ENCODE measurements at regions not wholly inside any gene's neighbourhood (a gene's known extent, or its start where the extent isn't known, plus 50 kb on each side); places are given as distances from the start of the nearest gene placed in this dataset.

- no peak overlapping the region for H2AFZ ChIP-seq (ENCODE audit: low read length)
- no peaks in the 10 kb centered on the region for H3K9me3 ChIP-seq (ENCODE audit: insufficient read depth in 2 of 2, low read depth in 1 of 2, low read length in 1 of 2)
- no peak overlapping the region for H4K8ac ChIP-seq (ENCODE audit: extremely low read depth, insufficient read depth, low read length)
- no peak overlapping the region for H2BK5ac ChIP-seq (ENCODE audit: low read depth, low read length)
- no peaks in the 10 kb centered on the region for H3K23me2 ChIP-seq (ENCODE audit: low read depth, low read length)
- H3K56ac ChIP-seq (replicated peaks; ENCODE audit: insufficient read length, low read depth, low read length): no peak overlapping the region
- no peaks in the 10 kb centered on the region for H3K36me3 ChIP-seq (ENCODE audit: control insufficient read depth in 2 of 4, insufficient read depth in 4 of 4, low read length in 3 of 4)
- no peak overlapping the region for H3K14ac ChIP-seq (ENCODE audit: insufficient read length)
- no peaks in the 10 kb centered on the region for H4K20me1 ChIP-seq (replicated peaks in 1 of 2; ENCODE audit: control insufficient read depth in 1 of 2, insufficient read depth in 2 of 2, low read length in 2 of 2)
- H3K27ac ChIP-seq (ENCODE audit: low read depth, low read length): no peak overlapping the region
- no peaks in the 10 kb centered on the region for H3K4me1 ChIP-seq (replicated peaks in 1 of 4; ENCODE audit: control insufficient read depth in 3 of 4, insufficient read depth in 4 of 4, low read length in 3 of 4)
- H3K4me3 ChIP-seq (ENCODE audit: extremely low read depth in 1 of 4, insufficient read depth in 2 of 4, low read depth in 3 of 4, low read length in 4 of 4): no peak overlapping the region
- no peaks in the 10 kb centered on the region for H3K27me3 ChIP-seq (replicated peaks in 1 of 4; ENCODE audit: control insufficient read depth in 3 of 4, extremely low read depth in 1 of 4, insufficient read depth in 3 of 4, low read length in 3 of 4)
- no peak overlapping the region for H3K4ac ChIP-seq (replicated peaks; ENCODE audit: insufficient read length, low read depth, low read length)
- H3K4me2 ChIP-seq (ENCODE audit: insufficient read depth in 1 of 2, low read depth in 2 of 2, low read length in 2 of 2): no peak overlapping the region
- H3K79me2 ChIP-seq (ENCODE audit: control insufficient read depth in 1 of 2, insufficient read depth in 2 of 2, low read length in 2 of 2): no peaks in the 10 kb centered on the region
- no peak overlapping the region for H2BK20ac ChIP-seq (ENCODE audit: low read length)
- H2AK5ac ChIP-seq (ENCODE audit: low read depth, low read length): no peak overlapping the region
- POLR2A ChIA-PET (ENCODE audit: partially characterized antibody): no interaction called here
- no peak overlapping the region for H2BK12ac ChIP-seq (ENCODE audit: low read depth, low read length)
- DNase-seq (ENCODE audit: low read depth in 1 of 2, low spot score in 2 of 2) (no peak), FAIRE-seq (no peak)
- H4K5ac ChIP-seq (ENCODE audit: insufficient read length, low read depth, low read length): no peak overlapping the region
- H4K91ac ChIP-seq (replicated peaks; ENCODE audit: insufficient read length, low read length): no peak overlapping the region
- CTCF ChIA-PET (ENCODE audit: partially characterized antibody): no interaction called here
- WGBS, 2 experiments (ENCODE audit: extremely low coverage in 1 of 2, insufficient coverage in 1 of 2, insufficient read length in 1 of 2, insufficient replicate concordance in 2 of 2, low coverage in 1 of 2, low lambda C conversion rate in 2 of 2, missing lambda C conversion rate in 1 of 2): 94% methylated on average over 2 of the region's 2 CpGs; no CpG with 5 or more reads in 1 of the 2 experiments
- H3K23ac ChIP-seq (ENCODE audit: insufficient read length): no peak overlapping the region
- TF ChIP-seq CHD1 (IDR thresholded peaks at IDR 0.05; ENCODE audit: low read depth, low read length) (no peak), ATF3 (IDR thresholded peaks at IDR 0.05; ENCODE audit: insufficient read depth, low read depth, low read length) (no peak), CBX5 (IDR thresholded peaks at IDR 0.05; ENCODE audit: low read depth, low read length) (no peak), EP300 (IDR thresholded peaks at IDR 0.05; ENCODE audit: borderline replicate concordance in 1 of 2, low read depth in 2 of 2, low read length in 2 of 2) (no peak), CHD2 (IDR thresholded peaks at IDR 0.05; ENCODE audit: low read length) (no peak), MAFK (IDR thresholded peaks at IDR 0.05; ENCODE audit: low read depth, low read length) (no peak), ATF2 (IDR thresholded peaks at IDR 0.05; ENCODE audit: low read length) (no peak), RXRA (IDR thresholded peaks at IDR 0.05; ENCODE audit: insufficient read depth, low read depth, low read length) (no peak), ZNF274 (IDR thresholded peaks at IDR 0.05; ENCODE audit: borderline replicate concordance, extremely low read depth, low read length) (no peak)
- H2BK15ac ChIP-seq (ENCODE audit: low read length): no peak overlapping the region
- H2BK120ac ChIP-seq (replicated peaks; ENCODE audit: low read depth, low read length): no peak overlapping the region
- H3K18ac ChIP-seq (ENCODE audit: extremely low read depth, low read length): no peak overlapping the region
- no peaks in the 10 kb centered on the region for H3K79me1 ChIP-seq (ENCODE audit: low read depth, low read length)
- H3K9ac ChIP-seq (replicated peaks in 1 of 4; ENCODE audit: extremely low read depth in 1 of 4, low read depth in 3 of 4, low read length in 3 of 4): no peak overlapping the region
Measured at GRCh38 chr7:86411814-86412213, 231.9 kb upstream of the GRM3 start.

All from H1 (cell line).